Activated naive CD8-positive, alpha-beta T cell treated with anti-CD3 and anti-CD28 coated beads, Interleukin-2, amount 50 U/mL, for 16 hours (primary cell): ENCODE measurements at regions not wholly inside any gene's neighbourhood (a gene's known extent, or its start where the extent isn't known, plus 50 kb on each side); places are given as distances from the start of the nearest gene placed in this dataset.

ENCODE experiments used
- DNase-seq: peaks from one replicate; pipeline ENCODE4 v3.0.0-alpha.2; 2020; ENCODE audit warnings: low read depth, low spot score

DNA sequence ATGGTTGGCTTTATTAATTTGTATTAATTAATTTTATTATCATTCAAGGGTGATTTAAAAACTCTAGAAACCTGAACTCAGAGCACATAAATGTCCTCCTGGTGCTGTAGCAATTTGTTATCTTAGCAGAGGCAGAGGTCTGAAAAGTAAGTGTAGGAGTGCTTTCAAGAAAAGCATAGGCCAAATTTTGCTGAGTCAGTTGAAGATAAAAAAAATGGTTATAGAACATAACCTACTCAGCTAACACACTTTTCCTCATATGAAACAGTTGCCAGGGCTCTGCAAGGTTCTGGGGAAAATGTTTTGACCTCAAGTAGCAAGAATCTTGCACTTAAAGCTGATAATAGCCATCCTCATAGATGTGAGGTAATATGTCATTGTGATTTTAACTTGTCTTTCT is 53.5 kb upstream of the CHODL start:
- DNase-seq: no peak

DNA sequence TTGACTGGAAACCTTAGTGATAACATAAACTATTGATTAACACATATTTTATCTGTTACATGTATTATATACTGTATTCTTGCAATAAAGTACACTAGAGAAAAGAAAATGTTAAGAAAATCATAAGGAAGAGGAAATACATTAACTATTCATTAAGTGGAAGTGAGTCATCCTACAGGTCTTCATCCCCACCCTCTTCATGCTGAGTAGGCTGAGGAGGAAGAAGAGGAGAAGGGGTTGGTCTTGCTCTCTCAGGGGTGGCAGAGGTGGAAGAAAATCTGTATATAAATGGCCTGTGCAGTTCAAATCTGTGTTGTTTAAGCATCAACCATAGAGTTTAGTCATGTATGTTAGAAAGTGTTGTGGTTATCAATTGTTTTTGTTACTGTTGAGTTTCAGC is 66.1 kb upstream of the CHODL start:
- DNase-seq: no peak

DNA sequence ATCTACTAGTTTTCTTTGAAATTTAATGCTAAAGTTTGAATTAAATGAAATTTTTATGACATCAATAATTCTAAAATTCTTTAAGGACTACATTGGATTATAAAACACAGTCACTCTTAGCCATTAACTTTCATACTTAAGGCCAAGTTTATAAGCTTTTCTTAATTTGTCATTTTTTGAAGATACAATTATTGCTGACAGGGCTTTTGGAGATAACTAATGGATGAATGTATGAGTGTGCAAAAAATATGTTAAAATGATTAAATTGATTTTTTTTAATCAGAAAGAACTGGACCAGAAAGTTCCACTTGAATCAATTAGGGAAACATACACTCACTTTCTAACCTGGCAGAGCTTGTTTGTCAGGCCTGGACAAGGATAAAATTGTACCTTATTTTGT is 70.3 kb upstream of the CHODL start:
- no peak for DNase-seq

DNA sequence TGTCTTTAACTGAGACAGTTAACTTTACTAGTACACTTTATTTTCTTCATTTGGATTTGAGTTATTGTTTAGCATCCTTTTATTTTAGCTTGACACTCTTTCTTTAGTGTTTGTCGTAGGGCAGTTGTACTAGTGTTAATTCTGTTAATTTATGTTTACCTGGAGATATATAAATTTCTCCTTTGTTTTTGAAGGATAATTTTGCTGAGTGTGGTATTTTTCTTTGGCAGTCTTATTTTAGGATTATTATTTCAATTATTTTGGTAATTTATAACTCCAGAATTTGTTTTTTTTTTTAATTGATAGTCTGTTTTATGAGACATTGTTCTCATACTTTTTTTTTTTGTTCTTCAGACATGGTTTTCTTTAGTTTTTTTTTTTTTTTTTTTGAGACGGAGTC is 73.8 kb upstream of the CHODL start:
- no peak for DNase-seq

DNA sequence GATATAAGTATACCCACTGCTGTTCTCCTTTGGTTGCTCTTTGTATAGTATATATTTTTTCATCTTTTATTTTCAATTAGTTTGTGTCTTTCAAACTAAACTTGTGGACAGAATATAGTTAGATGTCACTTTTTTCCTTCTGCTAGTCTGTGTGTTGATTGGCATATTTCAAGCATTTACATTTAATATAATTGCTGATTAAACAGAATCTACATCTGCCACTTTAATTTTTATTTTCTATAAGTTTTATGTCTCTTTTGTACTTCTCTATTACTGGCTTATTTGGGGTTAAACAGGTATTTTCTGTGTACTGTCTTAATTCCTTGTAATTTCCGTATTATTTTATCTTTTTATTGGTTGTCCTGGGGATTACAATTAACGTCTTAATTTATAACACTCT is 74.4 kb upstream of the CHODL start:
- DNase-seq: no peak

DNA sequence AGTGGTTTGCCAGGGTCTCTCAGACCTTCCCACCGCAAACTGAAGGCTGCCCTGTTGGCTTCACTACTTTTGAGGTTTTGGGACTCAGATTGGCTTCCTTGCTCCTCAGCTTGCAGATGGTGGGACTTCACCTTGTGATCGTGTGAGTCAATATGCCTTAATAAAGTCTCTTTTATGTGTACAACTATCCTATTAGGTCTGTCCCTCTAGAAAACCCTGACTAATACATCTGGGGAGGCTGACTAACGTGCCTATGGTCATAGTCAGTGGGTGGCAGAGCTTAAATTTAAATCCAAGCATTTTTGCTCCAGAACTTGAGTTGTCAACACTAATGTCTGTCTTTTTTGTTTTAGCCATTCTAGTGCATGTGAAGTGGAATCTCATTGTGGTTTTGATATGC is 76.5 kb upstream of the CHODL start:
- no peak for DNase-seq

DNA sequence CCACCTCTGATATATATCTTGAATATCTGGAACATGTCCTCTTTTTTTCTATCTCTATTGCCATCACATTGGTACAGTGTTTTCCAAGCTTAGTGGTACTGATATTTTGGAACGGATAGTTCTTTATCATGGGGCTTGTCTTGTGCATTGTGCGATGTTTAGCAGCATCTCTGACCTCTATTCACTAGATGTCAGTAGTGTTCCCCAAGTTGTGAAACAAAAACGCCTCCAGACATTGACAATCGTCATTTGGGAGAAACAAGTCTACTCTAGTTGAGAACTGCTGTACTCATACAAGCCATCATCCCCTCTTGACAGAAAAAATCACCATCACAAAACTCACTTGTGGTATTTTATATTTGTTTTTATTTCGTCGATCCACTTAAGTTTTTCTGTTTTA is 79.7 kb upstream of the CHODL start:
- no peak for DNase-seq

DNA sequence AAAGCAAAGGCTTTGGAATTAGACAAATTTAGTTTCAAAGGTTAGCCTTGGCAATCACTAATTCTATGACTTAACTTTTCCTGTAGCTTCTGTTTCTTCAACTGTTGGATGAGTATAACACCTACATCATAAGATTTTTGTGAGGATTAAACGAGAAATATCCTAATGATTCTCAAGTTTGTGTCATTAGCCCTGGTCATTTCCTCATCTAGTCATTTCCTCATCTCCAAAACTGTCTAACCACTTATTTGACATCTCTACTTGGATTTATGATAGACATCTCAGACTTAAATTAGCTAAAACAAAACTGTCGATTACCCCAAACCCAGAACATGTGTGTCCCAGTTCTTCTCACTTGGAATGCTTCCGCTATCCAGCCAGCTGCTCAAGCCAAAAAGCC is 80.2 kb upstream of the CHODL start:
- DNase-seq: no peak

DNA sequence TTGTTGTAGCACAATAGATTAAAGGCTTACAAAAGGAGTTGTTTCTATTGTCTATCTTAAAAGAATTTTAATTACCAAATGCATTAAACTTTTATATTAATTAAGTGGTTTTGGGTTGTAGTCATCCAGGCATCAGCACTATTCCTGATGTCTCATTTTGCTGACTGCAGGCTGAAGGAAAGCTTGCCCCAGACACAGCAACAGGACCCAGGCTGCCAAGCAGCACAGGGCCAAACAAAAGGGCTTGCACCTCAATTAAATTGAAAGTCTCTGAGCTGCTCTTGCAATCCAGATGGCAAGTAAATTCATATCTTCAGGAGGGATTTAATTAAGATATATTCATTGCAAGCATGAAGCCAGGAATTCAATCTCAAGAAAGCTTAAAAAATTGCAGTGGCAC is 80.7 kb upstream of the CHODL start:
- DNase-seq: no peak

DNA sequence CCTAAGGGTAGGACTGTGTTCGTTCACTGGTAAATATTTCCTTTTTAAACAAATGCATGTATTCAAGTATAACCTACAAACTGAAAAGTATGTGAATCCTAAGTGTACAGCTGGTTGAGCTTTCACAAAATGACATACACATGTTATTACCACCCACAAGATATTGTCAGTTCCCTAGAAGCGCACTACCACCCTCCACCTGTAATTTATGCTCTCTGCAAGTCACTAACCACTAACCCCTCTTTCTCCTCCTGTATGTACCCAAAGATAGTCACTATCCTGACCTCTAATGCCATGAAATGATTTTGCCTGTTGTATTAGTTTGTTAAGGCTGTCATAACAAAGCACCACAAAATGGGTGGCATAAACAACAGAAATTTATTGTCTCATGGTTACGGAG is 82.8 kb upstream of the CHODL start:
- DNase-seq: no peak

DNA sequence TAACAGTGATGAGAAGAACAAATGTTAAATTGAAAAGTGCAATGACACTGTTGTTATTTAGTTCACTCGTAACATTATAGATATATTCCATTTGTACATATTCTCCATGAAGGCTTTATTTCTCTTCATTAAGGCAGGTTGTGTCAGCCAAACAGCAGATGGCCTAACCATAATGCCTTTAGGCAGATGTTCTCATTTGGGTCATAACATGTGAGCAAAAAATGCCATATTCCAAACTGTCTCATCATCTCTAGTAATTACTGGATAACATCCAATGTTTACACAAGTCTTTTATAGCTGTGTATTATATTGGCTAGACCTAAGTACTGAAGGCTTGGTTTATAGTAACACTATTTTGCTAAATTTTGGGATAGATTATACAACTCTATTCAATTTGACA is 87.2 kb upstream of the CHODL start:
- DNase-seq: no peak

DNA sequence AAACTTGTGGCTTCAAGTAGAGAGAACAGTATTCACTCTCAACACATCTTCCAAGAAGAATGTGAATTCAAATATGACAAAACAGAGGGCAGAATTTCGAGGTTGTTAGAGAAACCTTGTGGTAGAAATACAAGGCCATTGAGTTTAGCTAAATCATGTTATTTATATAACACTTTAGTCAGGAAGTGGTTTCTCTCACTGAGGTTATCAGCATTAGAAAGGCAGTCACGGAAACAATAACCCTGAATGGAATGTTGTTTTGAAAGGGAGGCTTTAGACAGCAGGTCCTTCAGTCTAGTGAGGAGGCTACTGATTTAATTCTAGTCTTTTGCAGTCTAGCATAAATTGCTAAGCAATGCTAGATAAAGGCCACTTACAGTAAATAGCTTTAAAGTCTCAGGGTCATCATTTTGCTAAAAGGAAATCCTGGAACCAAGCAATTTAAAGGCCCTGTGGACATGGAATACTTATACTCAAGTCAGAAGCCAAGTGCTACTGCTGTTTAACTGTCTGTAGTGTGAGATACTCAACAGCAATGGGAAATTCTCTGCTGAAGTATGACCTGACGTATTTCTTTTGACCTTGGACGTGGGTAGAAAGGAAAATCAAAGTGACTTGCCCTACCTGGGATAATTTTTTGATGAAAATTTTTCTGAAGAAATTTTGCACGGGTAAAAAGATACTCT is 89.0 kb upstream of the CHODL start:
- no peak for DNase-seq

DNA sequence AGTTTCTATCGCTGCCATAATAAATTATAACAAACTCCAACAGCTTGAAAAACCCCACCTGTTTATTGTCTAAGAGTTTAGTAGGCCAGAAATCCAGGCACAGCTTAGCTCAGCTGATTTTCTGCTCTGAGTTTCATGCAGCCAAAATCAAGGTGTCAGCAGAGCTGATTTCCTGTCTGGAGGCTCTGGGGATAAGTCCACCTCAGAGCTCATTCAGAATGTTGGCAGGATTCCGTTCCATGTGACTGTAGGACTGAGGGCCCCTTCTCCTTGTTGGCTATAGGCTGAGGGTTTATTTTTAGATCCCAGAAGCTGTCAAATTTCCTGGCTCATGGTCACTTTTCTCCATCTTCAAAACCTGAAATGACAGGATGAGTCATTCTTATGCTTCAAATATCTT is 91.6 kb upstream of the CHODL start:
- DNase-seq: no peak

DNA sequence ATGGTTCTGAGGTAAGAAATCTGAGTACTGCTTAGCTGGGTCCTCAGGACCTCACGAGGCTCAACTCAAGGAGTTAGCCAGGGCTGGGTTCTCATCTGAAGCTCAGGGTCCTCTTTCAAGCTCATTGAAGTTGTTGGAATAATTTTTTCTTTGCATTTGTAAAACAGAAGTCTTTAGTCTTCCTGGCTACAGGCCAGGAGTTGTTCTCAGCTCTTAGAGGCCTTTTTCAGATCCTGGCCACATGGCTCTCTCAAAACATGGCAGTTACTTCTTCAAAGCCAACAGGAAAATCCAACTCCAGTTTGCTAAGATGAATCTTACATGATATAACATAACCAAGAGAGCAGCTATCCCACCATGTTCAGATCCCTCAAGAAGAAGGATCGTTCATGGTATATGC is 92.3 kb upstream of the CHODL start:
- no peak for DNase-seq

DNA sequence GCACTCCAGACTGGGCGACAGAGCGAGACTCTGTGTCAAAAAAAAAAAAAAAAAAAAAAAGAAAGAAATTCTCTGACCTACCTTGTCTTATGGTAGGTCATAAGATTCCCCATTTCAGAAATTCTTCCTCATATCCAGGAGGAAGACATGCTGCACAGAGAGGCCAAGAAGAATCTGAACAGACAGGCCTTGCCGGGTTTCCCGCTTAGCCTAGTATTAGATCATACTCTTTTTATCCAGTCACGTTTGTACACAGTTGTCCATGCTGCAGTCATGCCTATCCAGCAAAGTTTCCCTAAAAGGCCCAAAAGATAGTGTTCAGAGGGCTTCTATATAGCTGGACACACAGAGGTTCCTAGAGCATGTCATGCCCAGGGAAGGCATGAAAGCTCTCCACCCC is 93.6 kb upstream of the CHODL start:
- DNase-seq: no peak

DNA sequence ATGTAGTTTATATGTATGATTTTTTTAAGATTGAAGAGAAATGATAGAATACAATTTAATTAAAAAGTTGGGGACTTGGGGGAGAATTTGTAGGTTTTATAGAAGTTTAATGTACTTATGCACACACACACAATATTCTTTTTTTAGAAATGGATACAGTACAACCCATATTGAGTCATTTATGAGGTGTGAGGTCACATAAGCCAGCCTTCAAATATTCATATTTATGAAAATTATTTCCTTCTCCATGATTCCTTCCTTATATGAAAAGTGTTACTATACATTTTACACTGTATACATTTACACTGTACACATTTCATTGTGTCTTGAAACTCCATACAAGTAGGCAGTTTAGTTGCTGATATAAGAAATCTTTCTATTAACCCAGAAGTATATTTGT is 96.2 kb upstream of the CHODL start:
- no peak for DNase-seq

DNA sequence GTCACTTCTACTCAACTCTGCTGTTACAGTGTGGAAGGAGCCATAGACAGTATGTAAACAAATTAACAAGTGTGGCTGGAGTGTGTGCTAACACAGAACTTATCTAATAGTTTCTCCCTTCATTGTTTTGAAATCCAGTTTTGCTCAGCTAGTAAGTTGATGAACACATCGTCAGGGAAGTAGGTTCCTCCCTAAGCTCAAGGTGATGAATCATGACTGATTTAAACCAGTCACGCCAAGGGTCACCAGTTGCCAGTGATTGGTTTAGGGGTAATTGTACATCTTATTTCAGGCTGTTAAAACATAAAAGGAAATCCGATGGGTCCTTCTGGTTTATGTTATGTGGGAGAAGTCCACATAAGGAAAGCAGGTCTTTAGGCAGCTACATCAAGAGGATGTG is 97.0 kb upstream of the CHODL start:
- no peak for DNase-seq

DNA sequence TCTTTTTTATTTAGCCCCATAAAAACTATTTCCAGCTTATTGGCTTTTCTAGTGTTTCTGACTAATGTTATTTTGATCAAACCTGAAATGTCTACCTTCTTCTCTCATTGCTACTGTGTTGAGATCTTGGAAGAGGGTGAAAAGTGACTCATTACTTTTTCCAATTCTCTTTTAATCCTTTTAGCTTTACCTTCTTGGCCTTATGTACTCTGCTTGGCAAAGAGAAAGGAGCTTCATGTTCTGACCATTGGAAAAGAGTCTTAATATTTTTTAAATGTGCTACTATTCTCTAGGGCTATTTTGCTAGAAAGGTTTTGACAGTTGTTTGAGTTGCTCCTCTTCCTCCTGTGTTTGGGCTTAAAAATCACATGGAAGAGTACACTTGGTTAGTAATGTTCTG is 97.8 kb upstream of the CHODL start:
- no peak for DNase-seq

DNA sequence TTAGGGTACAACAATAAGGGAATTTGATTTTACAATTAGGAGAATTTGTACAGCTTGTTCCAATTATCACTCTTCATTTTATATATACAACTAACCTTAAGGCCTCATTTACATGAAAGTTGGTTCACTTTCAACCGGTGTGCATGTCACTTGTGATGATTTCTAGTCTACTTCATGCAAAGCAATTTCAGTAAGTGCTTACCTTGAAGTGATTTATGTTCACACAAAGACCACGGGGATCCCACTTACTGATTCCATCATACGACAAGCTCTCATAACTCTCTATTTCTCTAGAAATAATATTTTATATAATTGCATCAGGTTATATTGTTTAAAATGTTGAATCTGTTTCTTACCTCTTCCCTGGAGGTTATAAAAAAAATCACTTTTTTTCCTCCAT is 100.3 kb upstream of the CHODL start:
- DNase-seq: no peak

DNA sequence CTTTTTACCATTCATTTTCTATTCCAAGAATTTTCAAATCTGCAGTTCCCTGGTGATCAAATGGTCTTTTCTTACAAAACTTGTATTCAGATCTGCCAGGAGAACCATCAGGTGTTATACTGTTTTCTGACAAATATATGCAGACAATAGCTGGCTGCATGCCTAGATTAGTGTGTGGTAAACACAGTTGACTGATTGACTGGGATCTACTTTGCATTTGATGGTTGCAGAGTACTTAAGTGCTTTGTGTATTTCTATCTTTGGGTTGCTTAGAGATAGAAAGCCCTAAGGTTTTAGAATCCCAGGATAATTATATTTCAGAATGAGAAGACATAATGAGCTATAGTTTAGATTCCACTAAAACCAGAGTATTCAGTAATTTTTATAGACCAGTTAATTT is 102.0 kb upstream of the CHODL start:
- no peak for DNase-seq

DNA sequence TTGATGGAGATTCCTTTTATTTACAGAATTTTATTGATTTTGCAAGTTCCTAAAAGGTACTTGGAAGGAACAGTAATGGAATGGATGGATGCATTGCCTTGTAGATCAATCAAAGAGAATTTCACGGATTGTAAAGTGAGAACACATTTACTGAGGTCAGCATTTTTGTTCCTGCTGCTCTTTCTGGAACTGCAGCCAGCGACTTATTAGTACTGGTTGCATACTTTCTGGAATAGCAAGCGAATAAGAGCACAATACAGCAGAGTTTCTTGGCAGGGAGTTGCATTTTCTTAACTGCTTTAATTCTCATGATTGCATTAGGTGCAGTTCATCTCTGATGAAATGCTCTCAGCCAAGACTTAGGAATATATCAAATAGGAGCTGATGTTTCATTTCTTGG is 106.1 kb upstream of the CHODL start:
- DNase-seq: no peak

DNA sequence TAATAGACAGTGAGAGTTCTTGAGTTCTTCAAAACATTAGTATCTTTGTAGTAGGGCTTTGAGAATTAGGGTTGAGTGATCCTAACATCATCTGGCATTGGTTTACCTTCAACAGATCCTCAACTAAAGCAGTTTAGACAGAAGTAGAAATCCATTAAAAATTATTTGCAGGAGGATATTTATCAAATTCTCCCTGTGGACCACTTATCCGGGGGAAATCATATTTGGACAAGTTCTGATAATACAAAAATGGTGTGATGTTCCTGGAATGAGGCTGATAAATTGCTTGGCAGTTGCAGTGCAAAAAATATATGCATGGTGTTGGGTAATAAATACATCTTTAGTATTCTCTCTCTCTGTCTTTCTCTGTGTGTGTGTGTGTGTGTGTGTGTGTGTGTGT is 115.1 kb upstream of the CHODL start:
- DNase-seq: no peak

DNA sequence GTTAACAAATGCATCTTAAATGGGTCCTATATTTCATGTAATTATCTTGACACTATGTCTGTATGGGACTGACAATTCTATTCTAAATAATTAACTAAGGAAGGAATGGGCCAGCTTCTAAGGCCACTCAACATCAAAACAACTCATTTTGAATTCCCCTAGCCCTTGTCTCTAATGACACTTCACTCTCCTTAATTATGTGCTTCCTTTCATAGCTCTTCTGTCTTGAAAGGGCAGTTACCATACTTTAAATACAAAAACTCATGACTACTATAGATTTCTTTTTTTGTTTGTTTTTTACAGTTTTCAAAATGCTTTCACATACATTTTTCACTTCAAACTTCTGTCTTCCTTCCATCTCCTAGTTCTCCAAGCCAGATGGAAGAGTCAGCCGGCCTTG is 126.1 kb upstream of the CHODL start:
- no peak for DNase-seq

DNA sequence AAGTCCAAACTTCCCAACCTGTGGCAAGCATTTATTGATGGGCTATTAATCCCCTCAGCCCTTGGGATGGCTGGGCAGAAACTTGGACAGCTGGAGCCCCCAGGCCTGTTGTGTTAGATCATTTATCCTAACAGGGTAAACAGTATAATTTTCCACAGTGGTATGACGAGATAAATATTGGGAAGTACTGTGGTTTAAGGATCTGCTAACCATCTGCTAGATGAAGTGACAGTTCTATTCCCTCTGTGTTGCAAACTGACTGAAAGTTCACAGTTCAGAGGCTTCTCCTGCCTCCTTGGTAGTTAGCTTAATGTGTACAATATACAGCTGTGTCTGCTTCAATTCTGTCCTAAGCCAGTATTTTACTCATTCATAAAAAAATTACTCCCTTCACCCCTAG is 127.5 kb upstream of the CHODL start:
- DNase-seq: no peak

DNA sequence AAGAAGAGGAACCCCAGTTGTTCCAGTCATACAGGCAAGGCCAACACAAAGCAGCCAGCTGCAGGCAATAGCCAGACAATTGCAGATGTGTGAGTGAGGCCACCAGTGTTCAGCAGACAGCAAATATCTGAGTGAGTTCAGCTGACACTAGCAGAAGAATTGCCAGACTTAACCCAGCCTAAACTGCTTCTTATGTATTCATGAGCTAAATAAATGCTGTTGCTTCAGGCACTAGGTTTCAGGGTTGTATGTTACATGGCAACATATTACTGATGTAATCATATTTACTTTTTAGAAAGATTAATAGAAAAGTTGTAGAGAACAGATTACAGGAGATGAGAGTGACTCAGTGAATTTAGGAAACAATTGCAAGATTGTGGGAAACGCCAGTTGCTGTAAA is 129.8 kb upstream of the CHODL start:
- no peak for DNase-seq
